GM21619 (cell line): ENCODE measurements at regions not wholly inside any gene's neighbourhood (a gene's known extent, or its start where the extent isn't known, plus 50 kb on each side); places are given as distances from the start of the nearest gene placed in this dataset.

ENCODE experiments used
- ATAC-seq: cut with Tn5 transposase; IDR thresholded peaks from one replicate; pipeline ENCODE4 v1.9.1; 2021; ENCODE audit not compliant: unreplicated experiment

- ATAC-seq: no peak
These were observed 49.9 kb downstream of the CNTN3 start for GRCh38 chr3:74564560-74564959.

GRCh38 chr3:74562558-74563269 is 51.7 kb downstream of the CNTN3 start:
- ATAC-seq: no peak

- ATAC-seq: no peak
These were observed 52.6 kb downstream of the CNTN3 start for GRCh38 chr3:74561881-74562280.

GRCh38 chr3:74559261-74559660 is 55.2 kb downstream of the CNTN3 start:
- ATAC-seq: no peak

GRCh38 chr3:74550686-74551085 is 63.8 kb downstream of the CNTN3 start:
- ATAC-seq: no peak

- no peak for ATAC-seq
These were observed 68.0 kb downstream of the CNTN3 start for GRCh38 chr3:74546426-74546825.

- ATAC-seq: no peak
These were observed 72.0 kb downstream of the CNTN3 start for GRCh38 chr3:74542441-74542840.

GRCh38 chr3:74539876-74540275 is 74.6 kb downstream of the CNTN3 start:
- no peak for ATAC-seq

- ATAC-seq: no peak
These were observed 75.8 kb downstream of the CNTN3 start for GRCh38 chr3:74538669-74539068.

- ATAC-seq: no peak
These were observed 76.6 kb downstream of the CNTN3 start for GRCh38 chr3:74537857-74538256.

- no peak for ATAC-seq
These were observed 77.3 kb downstream of the CNTN3 start for GRCh38 chr3:74537164-74537563.

- ATAC-seq: no peak
These were observed 79.2 kb downstream of the CNTN3 start for GRCh38 chr3:74535281-74535680.

GRCh38 chr3:74534611-74535010 is 79.8 kb downstream of the CNTN3 start:
- no peak for ATAC-seq

- no peak for ATAC-seq
These were observed 82.0 kb downstream of the CNTN3 start for GRCh38 chr3:74532446-74532845.

- no peak for ATAC-seq
These were observed 83.0 kb downstream of the CNTN3 start for GRCh38 chr3:74531491-74531890.

GRCh38 chr3:74529145-74529544 is 85.3 kb downstream of the CNTN3 start:
- no peak for ATAC-seq

- ATAC-seq: no peak
These were observed 86.9 kb downstream of the CNTN3 start for GRCh38 chr3:74527566-74527965.

GRCh38 chr3:74523811-74524210 is 90.6 kb downstream of the CNTN3 start:
- no peak for ATAC-seq

- no peak for ATAC-seq
These were observed 93.6 kb downstream of the CNTN3 start for GRCh38 chr3:74520895-74521294.

GRCh38 chr3:74518610-74519009 is 95.8 kb downstream of the CNTN3 start:
- no peak for ATAC-seq

GRCh38 chr3:74516019-74516418 is 98.4 kb downstream of the CNTN3 start:
- no peak for ATAC-seq

- no peak for ATAC-seq
These were observed 99.0 kb downstream of the CNTN3 start for GRCh38 chr3:74515451-74515850.

GRCh38 chr3:74511078-74511477 is 103.4 kb downstream of the CNTN3 start:
- ATAC-seq: no peak
